Chondrocyte (in vitro differentiated cells): ENCODE measurements at regions not wholly inside any gene's neighbourhood (a gene's known extent, or its start where the extent isn't known, plus 50 kb on each side); places are given as distances from the start of the nearest gene placed in this dataset.

Experiments
- DNase-seq: peaks from one replicate; pipeline ENCODE4 v3.0.0; 2021; ENCODE audit warnings: mixed read lengths, low spot score
- H3K27ac Mint-ChIP-seq: one replicate; pipeline ENCODE4 v1.8.0; 2021; ENCODE audit warnings: mild to moderate bottlenecking, moderate library complexity, mixed read lengths; ENCODE audit not compliant: unreplicated experiment
- H3K27me3 Mint-ChIP-seq: 2 replicates; pipeline ENCODE4 v1.8.0; 2021; ENCODE audit warnings: low read depth, mixed read lengths
- H3K36me3 Mint-ChIP-seq: 2 replicates; pipeline ENCODE4 v1.8.0; 2021; ENCODE audit warnings: low read depth, mixed read lengths
- H3K4me1 Mint-ChIP-seq: 2 replicates; pipeline ENCODE4 v1.8.0; 2021; ENCODE audit warnings: low read depth, mild to moderate bottlenecking, mixed read lengths
- H3K4me3 Mint-ChIP-seq: one replicate; pipeline ENCODE4 v1.8.0; 2021; ENCODE audit warnings: mild to moderate bottlenecking, moderate library complexity, mixed read lengths; ENCODE audit not compliant: unreplicated experiment
- H3K9me3 Mint-ChIP-seq: 2 replicates; pipeline ENCODE4 v1.8.0; 2021; ENCODE audit warnings: low read depth, mixed read lengths
- TF ChIP-seq, protein P1 (sequence below): fragments of 200-600 bp; sonication (generic); IDR thresholded peaks from 2 replicates; pipeline ENCODE4 v1.5.0; 2021; ENCODE audit warnings: antibody characterized with exemption, mild to moderate bottlenecking, moderate library complexity

DNA sequence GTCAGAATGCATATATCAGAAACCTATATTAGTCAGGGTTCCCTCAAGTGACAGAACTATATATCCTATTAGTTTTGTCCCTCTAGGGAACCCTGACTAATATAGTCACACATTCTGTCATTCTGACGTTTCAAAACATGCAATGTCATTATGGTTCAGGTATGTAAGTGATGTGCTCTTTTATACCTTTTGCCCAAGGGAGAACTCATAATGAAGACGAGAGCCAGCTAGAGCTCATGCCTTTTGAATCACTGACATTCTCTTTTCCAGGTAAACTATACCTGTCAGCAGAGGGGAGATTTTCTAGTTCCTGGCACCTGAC, 576.7 kb downstream of the LRRC70 start:
- no peak for DNase-seq
- TF ChIP-seq, protein P1, sequence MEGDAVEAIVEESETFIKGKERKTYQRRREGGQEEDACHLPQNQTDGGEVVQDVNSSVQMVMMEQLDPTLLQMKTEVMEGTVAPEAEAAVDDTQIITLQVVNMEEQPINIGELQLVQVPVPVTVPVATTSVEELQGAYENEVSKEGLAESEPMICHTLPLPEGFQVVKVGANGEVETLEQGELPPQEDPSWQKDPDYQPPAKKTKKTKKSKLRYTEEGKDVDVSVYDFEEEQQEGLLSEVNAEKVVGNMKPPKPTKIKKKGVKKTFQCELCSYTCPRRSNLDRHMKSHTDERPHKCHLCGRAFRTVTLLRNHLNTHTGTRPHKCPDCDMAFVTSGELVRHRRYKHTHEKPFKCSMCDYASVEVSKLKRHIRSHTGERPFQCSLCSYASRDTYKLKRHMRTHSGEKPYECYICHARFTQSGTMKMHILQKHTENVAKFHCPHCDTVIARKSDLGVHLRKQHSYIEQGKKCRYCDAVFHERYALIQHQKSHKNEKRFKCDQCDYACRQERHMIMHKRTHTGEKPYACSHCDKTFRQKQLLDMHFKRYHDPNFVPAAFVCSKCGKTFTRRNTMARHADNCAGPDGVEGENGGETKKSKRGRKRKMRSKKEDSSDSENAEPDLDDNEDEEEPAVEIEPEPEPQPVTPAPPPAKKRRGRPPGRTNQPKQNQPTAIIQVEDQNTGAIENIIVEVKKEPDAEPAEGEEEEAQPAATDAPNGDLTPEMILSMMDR, result no peak
- Mint-ChIP-seq H3K9me3 (no peaks in the 10 kb centered on the region), H3K36me3 (no peaks in the 10 kb centered on the region), H3K27ac (no peak overlapping the region), H3K4me3 (no peak overlapping the region), H3K27me3 (no peaks in the 10 kb centered on the region), H3K4me1 (no peaks in the 10 kb centered on the region)

DNA sequence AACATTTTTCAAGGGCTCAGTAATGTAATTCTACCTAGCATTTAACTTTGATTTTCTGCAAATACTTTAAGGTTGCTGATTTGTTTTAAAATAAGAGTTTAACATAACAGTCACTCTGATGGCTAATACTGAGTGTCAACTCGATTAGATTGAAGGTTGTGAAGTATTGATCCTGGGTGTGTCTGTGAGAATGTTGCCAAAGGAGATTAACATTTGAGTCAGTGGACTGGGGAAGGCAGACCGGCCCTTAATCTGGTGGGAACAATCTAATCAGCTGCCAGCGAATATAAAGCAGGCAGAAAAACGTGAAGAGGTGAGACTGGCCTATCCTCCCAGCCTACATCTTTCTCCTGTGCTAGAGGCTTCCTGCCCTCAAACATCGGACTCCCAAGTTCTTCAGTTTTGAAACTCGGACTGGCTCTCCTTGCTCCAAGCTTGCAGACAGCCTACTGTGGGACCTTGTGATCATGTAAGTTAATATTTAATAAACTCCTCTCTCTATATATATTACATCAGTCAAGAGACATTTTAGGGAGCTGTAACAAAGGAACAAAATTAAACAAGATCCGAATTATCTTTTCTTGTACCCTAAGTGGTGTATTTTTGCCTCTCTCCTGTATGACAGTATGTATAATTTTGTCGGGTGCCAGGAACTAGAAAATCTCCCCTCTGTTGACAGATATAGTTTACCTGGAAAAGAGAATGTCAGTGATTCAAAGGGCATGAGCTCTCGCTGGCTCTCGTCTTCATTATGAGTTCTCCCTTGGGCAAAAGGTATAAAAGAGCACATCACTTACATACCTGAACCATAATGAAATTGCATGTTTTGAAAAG, 576.1 kb downstream of the LRRC70 start:
- H3K9me3 Mint-ChIP-seq, result no peaks in the 10 kb centered on the region
- H3K4me3 Mint-ChIP-seq, result no peak overlapping the region
- no peak overlapping the region for H3K27ac Mint-ChIP-seq
- no peaks in the 10 kb centered on the region for H3K36me3 Mint-ChIP-seq
- no peaks in the 10 kb centered on the region for H3K27me3 Mint-ChIP-seq
- no peaks in the 10 kb centered on the region for H3K4me1 Mint-ChIP-seq
- TF ChIP-seq, protein P1, result no peak
- no peak for DNase-seq

DNA sequence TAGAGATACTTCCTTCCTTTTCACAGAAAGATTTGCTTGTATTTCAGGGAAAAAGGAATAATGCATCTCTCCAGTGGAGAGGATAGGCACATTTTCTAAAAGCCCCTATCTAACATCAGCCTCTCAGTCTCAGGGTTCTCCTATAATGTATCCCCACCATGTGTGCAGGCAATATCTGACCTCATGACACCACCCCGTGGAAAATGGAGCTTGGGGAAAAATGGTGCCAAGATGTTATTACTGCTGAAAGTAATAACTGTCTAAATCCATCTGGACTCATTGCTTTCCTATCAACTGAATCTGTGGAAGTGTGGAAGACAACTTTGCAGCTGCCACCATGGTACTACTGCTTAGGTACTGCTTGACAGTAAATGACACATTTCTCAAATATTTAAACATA, 574.3 kb downstream of the LRRC70 start:
- TF ChIP-seq, protein P1, result no peak
- no peak overlapping the region for H3K4me3 Mint-ChIP-seq
- H3K36me3 Mint-ChIP-seq, result no peaks in the 10 kb centered on the region
- no peaks in the 10 kb centered on the region for H3K4me1 Mint-ChIP-seq
- no peaks in the 10 kb centered on the region for H3K27me3 Mint-ChIP-seq
- no peak overlapping the region for H3K27ac Mint-ChIP-seq
- DNase-seq, result no peak
- no peaks in the 10 kb centered on the region for H3K9me3 Mint-ChIP-seq

DNA sequence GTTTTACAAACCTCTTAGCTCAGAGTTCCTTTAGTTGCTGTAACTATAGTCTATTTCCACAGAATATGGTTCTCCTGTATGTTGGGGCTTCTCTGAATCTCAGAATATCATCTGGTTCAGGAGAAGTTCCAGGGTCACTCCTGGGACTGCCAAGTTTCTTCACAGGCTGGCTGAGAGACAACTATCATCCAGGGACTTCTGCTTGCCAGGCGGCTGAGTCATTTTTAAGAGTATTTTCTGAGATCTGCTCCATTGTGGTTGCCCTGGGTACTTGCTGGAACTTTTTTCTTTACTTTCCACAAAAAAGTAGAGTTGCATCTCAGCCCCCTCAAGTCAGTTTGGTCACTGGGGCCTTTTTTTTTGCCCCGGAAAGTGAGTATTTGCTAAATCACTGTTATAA, 566.5 kb downstream of the LRRC70 start:
- no peak for DNase-seq
- TF ChIP-seq, protein P1, result no peak
- Mint-ChIP-seq H3K27ac (no peak overlapping the region), H3K9me3 (no peaks in the 10 kb centered on the region), H3K27me3 (peaks cover 9% of the 10 kb centered on the region), H3K4me1 (no peaks in the 10 kb centered on the region), H3K4me3 (no peak overlapping the region), H3K36me3 (no peaks in the 10 kb centered on the region)

DNA sequence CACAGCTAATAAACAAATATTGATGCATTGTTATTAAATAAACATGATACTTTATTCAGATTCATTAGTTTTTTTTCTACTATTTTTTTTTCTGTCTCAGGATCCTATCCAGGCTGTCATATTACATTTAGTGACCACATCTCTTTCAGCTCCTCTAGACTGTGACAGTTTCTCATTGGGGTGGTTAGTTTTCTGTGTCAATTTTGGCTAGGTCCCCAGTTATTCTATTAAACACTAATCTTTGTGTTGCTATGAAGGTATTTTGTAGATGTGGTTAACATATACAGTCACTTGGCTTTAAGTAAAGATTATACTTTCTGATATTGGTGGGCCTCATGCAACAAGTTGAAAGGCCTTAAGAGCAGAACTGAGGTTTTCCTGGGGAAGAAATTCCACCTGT, 563.0 kb downstream of the LRRC70 start:
- H3K4me1 Mint-ChIP-seq, result no peaks in the 10 kb centered on the region
- H3K27me3 Mint-ChIP-seq, result peaks cover 14% of the 10 kb centered on the region
- no peaks in the 10 kb centered on the region for H3K9me3 Mint-ChIP-seq
- H3K4me3 Mint-ChIP-seq, result no peak overlapping the region
- no peaks in the 10 kb centered on the region for H3K36me3 Mint-ChIP-seq
- DNase-seq, result no peak
- H3K27ac Mint-ChIP-seq, result no peak overlapping the region
- TF ChIP-seq, protein P1, result no peak
